Effector memory CD8-positive, alpha-beta T cell (primary cell): ENCODE measurements at regions not wholly inside any gene's neighbourhood (a gene's known extent, or its start where the extent isn't known, plus 50 kb on each side); places are given as distances from the start of the nearest gene placed in this dataset.
"Not testable (repeated sequence)": the region's sequence is repeated elsewhere in the genome, so short reads cannot be mapped to it uniquely, and the experiment has no call there.

ENCODE experiments used
- ATAC-seq: fragments of 150-1000 bp; cut with Tn5 transposase; replicated peaks from 2 replicates; pipeline ENCODE4 v1.10.0; 2021; ENCODE audit warnings: mild to moderate bottlenecking, moderate library complexity
- DNase-seq, 3 experiments: peaks; one replicate each; pipeline ENCODE4 v3.0.0; 2021
- H3K27ac Mint-ChIP-seq, 2 donors: one replicate each; pipeline ENCODE4 v1.8.0; 2022; ENCODE audit warnings: mild to moderate bottlenecking in 2 of 2, mixed read lengths in 2 of 2, moderate library complexity in 2 of 2
- H3K27me3 Mint-ChIP-seq, 2 donors: one replicate each; pipeline ENCODE4 v1.8.0; 2022; ENCODE audit warnings: mixed read lengths in 2 of 2
- H3K36me3 Mint-ChIP-seq: one replicate; pipeline ENCODE4 v1.8.0; 2022; ENCODE audit warnings: mild to moderate bottlenecking, moderate library complexity, mixed read lengths; ENCODE audit not compliant: insufficient read depth
- H3K4me1 Mint-ChIP-seq, 2 donors: one replicate each; pipeline ENCODE4 v1.8.0; 2022; ENCODE audit warnings: low read depth in 2 of 2, mixed read lengths in 2 of 2
- H3K4me3 Mint-ChIP-seq, 2 donors: one replicate each; pipeline ENCODE4 v1.8.0; 2022; ENCODE audit warnings: mild to moderate bottlenecking in 2 of 2, mixed read lengths in 2 of 2, moderate library complexity in 2 of 2
- H3K9me3 Mint-ChIP-seq, 2 donors: one replicate each; pipeline ENCODE4 v1.8.0; 2022; ENCODE audit warnings: mixed read lengths in 2 of 2

DNA sequence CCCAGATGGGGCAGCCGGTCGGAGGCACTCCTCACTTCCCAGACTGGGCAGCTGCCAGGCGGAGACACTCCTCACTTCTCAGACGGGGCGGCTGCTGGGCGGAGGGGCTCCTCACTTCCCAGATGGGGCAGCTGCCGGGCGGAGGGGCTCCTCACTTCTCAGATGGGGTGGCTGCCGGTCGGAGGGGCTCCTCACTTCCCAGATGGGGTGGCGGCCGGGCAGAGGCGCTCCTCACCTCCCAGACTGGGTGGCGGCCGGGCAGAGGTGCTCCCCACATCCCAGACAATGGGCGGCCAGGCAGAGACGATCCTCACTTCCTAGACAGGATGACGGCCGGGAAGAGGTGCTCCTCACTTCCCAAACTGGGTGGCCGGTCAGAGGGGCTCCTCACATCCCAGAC is 55.2 kb upstream of the DHRS4 start:
- not testable (repeated sequence) for H3K27ac Mint-ChIP-seq, DNase-seq, H3K9me3 Mint-ChIP-seq, H3K4me1 Mint-ChIP-seq, ATAC-seq, H3K4me3 Mint-ChIP-seq, H3K36me3 Mint-ChIP-seq
- peaks cover 37 to 40% of the 10 kb centered on the region in 2 donors for H3K27me3 Mint-ChIP-seq

DNA sequence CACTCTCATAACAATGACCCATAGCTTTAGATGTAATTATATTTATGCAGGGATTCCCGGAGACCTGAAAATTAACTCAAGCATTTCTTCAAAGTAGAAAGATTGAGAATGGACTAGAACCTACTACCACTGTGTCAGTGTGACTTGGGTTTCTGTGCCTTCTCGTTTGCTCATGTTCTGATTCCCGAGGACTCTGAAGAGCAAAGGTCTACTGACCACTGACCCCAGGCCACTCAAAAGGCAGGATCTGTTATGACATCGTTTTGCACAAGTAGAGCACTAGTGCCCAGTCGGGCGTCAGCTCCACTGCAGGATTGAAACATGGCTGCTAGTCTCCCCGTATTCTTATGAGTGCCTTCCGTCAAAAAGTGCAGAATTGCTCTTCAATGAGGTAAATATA is 53.8 kb upstream of the DHRS4 start:
- H3K4me1 Mint-ChIP-seq, result peaks cover 0 to 6% of the 10 kb centered on the region in 2 donors
- DNase-seq (no peak), ATAC-seq (no peak)
- no peak overlapping the region for H3K27ac Mint-ChIP-seq
- H3K27me3 Mint-ChIP-seq, result peaks cover 39 to 47% of the 10 kb centered on the region in 2 donors
- no peaks in the 10 kb centered on the region for H3K9me3 Mint-ChIP-seq
- no peak overlapping the region for H3K4me3 Mint-ChIP-seq
- no peaks in the 10 kb centered on the region for H3K36me3 Mint-ChIP-seq

DNA sequence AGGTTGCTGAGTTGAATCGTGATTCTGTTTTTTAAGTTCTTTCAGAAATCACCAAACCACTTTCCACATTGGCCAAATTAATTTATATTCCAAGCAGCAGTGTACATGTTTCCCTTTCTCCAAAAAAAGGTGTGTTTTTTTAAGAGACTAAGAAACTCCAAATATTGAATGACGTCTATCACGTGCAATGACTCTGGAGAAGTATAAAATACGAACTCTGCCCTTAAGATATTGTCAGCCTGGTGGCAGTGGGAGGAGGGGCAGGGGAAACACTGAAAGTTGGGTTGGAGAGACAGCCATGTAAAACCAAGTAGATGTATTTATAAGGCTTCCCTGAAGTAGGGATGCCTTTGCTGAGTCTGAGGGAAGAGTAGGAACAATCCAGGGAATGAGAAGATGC is 50.1 kb upstream of the DHRS4 start:
- Mint-ChIP-seq H3K4me1 (no peaks in the 10 kb centered on the region), H3K4me3 (no peak overlapping the region), H3K9me3 (no peaks in the 10 kb centered on the region), H3K27ac (no peak overlapping the region), H3K36me3 (no peaks in the 10 kb centered on the region), H3K27me3 (peaks cover 52 to 58% of the 10 kb centered on the region in 2 donors)
- DNase-seq (no peak), ATAC-seq (no peak)
